ENCODE measurements at regions not wholly inside any gene's neighbourhood (a gene's known extent, or its start where the extent isn't known, plus 50 kb on each side); places are given as distances from the start of the nearest gene placed in this dataset.

- no peak for TF ChIP-seq CTCF (optimal IDR thresholded peaks at IDR 0.05 in 1 of 3, IDR thresholded peaks at IDR 0.05 in 1 of 3, conservative IDR thresholded peaks at IDR 0.05 in 1 of 3; ENCODE audit: extremely low read depth in 1 of 3, insufficient read depth in 2 of 3, low read length in 3 of 3)
- TF ChIP-seq EZH2 (IDR thresholded peaks at IDR 0.05; ENCODE audit: low read length), result no peak
These were observed 417.4 kb downstream of the TBC1D32 start for GRCh38 chr6:120916844-120917243.

Data from keratinocyte (primary cell).